COLO829 (cell line): ENCODE measurements at regions not wholly inside any gene's neighbourhood (a gene's known extent, or its start where the extent isn't known, plus 50 kb on each side); places are given as distances from the start of the nearest gene placed in this dataset.

ENCODE experiments used
- DNase-seq: peaks from one replicate; pipeline ENCODE4 v3.0.0; 2012; ENCODE audit warnings: low spot score

DNA sequence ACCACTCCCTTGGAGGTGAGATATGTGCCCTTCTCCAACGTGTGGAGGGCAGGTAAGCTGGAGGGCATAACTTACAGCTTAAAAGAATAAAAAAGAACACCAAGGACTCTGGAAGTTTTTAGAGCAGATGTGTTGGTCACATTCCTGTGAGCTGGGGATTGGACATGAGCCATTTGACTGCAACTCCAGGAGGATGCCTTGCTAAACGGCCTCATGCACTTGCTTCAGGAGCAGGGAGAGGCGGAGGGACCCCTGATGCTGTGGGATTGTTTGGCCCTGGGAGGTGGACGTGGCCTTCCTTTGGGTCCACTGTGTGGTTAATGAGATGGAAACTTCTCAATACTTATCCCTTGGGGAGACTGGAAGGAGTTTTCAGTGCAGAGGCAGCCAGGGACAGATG, 185.6 kb downstream of the RHOU start:
- DNase-seq: no peak

DNA sequence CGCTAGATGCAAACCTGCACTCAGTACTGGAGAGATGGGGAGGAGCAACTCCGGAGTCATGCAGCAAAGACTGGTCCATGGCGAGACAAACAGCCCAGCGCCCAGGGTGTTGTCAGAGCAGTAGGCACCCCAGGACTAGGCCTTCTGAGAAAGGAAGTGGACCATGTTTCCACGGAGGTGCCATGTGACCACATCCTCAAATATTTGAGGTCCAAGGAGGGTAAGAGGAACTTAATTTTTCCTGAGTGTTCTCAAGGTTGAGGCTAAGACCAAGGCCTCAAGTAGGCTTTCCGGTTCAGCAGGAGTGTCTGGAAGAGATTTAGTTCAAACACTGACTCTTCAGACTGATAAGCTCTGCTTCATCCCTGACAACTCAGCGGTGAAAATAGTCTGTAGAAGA, 186.2 kb downstream of the RHOU start:
- no peak for DNase-seq

DNA sequence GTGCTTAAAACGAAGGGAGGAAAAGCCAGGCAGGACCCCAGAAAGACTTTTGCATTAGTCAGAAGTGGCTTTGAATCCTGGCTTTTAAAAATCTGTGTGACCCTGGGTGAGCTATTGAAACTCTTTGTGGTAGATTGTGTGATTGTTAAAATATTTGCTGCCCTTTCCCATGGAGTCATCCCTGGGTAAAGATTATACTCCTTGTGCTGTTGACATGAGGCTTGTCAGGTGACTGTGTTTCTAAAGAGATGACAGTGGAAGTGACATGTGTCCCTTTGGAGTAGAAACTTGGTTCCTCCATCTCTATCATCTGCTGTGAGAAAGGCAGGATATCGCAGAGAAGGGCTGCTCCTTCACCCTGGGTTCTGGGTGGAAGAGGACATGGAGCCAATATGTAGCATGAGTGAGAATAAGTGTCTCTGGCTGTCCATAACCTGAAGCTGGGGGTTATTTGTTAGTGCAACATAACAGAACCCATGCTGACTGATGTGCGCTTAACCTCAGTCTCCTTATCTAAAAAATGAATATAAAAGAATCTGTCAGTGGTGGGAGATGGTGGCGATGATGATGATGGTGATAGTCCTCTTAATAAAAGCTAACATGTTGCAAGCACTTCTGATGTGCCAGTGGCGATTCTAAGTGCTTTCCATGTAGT, 187.6 kb downstream of the RHOU start:
- no peak for DNase-seq

DNA sequence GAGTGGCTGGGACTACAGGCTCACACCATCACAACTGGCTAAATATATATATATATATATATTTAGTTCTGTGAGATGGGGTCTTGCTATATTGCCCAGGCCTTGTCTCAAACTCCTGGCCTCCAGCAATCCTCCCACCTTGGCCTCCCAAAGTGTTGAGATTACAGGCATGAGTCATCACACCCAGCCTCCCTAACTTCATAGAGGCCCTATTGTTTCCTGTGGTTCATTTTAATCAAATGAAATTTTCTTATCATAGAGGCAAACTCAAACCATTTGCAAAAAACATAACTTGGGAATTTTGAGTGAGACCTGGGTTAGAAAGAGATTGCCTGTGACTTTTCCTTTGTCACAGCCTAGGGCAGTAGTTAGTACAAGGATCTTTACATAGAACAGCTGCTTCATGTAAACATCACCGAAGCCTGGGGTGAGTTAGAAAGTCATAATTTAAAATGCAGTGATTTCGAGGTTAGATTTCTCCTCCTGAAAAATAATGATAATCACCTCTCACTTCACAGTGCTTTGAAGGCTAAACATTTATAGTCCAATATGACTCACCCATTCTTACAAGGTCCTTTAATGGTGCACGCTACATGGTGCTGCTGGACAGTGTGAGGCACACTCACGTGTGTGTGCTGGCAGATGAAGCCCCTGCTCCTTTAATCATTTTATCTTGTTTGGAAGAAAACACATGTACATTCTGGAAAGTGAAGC, 188.9 kb downstream of the RHOU start:
- no peak for DNase-seq

DNA sequence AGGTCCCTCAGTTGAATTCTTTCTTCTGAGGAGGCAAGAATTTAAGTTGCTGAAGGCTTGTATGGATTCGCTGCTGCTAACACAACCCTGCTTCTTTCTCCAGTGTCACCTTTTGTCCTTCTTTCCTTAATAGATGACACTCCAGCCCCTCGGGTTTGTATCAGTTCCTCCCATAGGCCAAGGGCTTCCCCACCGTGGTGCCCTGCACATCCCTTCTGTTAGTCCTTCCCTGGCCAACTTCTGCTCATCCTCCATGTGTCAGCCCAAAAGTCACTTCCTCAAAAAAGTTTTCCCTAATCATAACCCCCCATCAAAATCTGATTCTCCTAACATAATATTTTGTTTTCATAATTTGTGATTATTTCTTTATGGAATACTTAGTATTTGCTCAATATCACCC, 190.4 kb downstream of the RHOU start:
- DNase-seq: no peak

DNA sequence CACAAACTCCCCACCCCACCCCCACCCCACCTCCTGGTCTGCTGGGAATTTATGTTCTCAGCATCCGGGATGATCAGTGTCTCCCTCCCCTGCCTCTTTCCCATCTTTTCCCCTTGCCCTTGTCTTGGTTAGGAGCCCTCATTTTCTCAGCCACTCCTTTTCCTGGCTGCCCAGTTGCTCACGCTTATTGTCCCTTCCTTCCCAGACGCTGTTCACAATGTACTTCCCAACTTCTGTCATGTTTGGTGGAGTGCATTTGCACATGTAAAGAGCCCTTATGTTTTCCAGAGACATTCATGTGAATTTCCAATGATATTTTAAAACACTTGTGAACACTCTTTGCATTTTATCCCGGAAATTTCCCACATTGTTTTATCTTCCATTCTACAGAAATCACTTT, 192.1 kb downstream of the RHOU start:
- DNase-seq: no peak

DNA sequence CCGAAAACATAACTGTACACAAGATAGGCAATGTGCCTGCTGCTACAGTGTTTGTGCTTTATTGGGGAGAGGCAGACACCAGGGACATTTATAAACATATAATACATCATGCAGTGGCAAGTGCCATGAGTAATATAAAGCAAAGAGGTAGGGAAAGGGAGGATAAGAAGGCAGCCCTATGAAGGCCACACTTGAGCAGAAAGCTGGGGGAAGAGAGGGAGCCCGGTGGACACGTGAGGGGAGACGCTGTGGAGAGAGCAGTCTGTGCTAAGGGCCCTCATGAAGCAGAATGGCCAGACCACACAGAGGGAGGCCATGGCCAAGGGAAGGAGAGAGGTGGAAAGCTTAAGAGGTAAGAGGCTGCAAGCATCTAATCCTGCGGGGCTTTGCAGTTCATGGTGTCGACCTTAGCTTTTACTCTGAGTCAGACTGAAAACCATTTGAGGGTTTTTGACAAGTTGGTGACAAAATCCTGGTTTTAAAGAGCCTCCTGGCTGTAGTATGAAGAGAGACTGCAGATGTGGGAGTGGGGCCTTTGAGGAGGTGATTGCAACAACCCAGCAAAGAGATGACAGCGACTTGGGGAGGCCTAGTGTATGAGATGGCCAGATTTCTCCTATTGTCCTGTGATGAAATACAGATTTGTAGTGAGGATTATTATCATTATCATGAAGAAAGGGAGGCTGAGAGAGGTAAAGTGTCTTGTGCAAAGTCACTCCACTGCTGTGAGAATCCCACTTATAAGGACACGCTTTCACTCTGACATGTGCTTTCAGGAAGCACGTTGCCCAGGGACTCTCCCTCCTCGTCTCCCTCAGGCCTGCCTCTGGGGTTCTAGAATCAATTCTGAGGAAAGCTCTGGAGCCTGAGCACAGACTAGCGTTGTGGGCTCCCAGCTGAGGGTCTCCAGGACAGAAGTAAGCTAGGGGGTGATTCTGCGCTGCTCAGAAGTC, 192.9 kb downstream of the RHOU start:
- DNase-seq: no peak

DNA sequence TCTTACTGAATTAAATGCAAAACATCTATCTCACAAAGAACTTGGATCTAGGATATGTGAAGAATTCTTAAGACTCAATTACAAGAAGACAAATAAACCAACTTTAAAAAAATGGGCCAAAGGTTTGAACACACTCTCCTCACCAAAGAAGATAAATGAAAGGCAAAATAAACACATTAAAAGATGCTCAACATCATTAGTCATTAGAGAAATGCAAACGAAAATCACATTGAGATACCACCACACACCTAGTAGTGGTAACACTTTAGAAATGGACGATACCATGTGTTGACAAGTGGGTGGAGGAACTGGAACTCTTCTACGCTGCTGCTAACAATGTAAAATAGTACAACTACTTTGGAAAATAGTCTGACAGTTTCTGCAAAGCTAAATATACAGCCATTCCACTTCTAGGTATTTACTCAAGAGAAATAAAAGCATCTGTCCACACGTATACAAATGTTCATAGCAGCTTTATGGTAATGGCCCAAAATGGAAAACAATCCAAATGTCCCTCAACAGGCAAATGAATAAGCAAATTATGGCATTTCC, 194.3 kb downstream of the RHOU start:
- no peak for DNase-seq

DNA sequence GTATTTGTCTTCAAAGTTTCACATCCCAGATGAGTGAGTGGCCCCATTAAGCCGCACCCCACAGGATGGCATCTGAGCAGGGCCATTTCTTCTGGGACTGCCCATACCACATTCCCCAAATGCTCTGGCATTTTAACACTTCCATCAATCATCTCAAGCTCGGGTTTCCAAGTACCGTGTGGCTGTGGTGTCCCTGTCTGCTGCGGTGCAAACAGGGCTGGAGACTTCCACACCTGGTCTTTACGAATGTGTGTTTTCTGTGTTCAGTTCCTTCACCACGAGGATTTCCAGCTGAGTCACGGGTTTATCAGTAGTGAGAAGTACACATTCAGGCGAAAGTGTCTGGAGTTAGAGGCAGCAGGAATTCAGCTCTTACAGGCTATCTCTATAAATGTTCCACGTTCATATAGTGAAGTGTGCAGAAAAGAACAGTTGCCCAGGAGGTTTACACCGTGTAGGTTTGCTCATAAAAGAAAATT, 195.2 kb downstream of the RHOU start:
- no peak for DNase-seq

DNA sequence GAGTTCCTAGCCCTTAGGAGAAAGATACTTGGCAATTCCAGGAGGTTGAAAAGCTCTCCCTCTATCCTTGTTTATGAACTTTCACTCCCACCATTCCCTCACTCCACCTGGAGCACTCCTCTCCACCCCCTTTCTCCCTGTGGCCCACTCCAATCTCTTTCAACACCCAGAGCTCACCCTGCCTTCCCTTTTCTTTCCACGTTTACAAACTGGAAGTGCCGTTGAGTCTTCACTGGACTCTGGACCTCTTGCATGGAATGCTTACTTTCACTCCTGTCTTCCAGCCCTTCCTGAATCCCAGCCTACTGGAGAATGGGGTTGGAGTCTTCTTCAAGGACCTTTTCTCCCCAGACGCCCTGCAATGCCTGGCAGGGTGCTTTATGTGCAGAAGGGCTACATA, 198.5 kb downstream of the RHOU start:
- DNase-seq: no peak

DNA sequence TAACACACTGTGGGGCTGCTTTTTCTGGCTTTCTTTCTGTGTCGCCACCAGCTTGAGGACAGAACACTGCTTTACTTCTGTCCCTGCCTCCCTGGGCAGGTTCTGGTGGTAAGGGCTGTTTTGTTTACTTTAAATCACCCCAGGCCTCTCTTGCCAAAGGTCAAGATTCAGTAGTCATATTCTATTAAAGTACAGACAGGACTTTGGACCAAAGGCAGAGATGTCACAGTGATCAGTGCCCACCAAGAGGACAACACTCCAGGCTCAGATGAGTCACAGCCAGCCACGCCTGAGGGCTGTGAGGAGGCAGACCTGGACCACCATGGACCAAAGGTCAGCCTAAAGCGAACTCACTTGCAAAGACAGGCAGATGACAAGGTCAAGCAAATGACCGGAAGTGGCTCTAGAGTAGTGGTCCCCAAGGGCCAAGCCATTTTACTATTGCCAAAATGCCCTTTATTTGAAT, 200.0 kb downstream of the RHOU start:
- DNase-seq: no peak

DNA sequence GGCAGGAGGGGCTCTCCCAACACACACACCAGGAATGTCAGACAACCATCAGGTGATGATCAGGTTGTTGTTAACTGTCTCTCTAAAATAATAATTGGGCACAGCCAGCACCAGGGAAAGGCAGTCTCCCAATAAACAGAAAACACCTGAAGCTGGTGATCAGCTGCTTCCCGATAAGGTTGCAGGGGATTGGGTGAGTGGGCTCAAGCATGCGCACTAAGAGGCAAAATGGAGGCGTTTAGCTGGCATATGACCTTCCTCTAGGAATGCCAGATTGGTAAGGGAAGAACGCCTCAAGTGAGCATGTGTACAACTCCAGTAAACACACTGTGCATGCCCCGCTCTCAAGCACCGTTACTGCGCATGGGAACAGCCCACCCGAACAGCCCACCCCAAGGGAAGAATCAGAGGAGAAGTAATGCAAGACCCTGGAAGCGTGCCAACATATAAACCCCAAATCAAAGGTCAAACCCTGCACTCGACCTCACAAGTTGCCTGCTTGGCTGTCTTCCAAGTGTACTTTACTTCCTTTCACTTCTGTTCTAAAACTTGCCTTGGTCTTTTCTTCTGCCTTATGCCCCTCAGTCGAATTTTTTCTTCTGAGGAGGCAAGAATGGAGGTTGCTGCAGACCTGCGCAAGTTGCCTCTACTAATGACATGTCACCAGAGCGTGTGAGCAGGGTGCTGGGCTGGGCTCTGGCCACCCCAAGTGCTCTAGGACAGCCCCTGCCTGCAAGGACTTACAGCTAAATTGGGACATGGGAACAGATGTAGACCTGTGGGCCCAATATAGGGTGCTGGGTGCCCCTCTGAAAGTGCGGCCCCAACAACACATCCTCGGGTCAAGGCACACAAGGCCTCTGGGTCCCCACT, 200.8 kb downstream of the RHOU start:
- DNase-seq: no peak

DNA sequence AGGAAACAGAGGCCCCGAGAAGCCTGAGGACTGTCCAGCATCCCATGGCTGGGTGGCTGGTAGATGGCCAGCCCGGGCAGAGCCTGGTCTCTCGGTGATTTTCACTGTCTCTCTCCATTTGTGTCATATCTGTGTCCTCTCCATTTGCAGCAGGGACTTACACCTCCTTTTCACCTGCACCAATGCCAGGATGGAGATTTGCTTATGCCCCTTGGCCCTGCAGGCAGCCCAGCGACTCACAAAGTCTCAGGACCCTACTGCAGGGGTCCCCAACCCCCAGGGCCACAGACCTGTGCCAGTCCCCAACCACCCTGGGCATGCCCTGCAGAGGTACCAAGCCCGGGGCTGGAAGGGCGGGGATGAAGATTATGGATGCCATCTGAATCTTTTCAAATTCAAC, 201.6 kb downstream of the RHOU start:
- no peak for DNase-seq

DNA sequence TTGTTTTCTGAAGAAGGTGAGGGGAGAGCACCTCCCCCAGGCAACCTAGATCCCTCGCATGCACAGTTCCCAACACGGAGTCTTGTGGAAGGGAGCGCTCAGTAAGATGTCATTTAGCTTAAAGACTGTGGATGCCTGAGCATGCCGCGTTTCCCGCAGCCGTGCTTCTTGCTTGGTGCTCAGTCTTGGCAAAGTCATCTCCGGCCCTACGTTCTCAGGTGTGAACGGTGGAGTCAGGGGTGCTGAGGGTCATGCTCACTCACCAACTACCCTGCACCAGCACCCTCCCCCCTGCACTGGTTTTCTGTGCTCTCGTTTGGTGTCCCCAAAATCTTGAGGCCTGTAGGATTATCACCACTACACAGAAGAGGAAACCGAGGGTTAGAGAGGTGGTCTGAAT, 202.1 kb downstream of the RHOU start:
- DNase-seq: no peak

DNA sequence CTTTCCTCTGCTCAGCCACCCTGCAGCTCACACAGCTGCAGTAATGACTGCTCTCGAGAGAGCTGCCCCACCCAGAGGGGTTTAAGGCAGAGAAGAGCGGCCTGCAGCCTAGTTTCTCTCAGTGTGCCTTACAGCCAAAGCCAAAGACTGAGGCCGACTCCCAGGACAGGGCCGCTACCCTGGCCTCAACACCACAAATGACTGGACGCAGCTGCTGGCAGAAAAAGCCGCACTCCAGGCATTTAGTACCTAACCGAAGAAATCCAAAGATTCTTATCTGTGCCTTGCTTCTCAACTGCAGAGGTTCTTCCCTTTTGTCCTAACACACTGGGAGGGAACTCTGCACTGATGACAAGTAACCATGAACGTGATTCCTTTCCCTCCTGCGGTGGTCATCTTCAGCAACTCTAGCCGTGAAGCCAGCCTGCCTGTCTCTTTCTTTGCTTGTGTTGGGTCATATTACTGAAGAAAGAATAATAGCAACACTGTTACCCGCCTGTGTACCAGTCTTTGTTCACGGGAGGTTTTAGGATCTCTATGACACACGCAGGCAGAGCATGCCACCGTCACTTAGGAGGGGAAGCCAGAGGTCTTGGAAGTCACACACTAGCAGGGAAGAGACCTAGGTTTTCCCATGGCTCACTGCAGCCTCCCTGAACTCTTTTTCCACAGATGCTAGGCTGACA, 202.7 kb downstream of the RHOU start:
- no peak for DNase-seq

DNA sequence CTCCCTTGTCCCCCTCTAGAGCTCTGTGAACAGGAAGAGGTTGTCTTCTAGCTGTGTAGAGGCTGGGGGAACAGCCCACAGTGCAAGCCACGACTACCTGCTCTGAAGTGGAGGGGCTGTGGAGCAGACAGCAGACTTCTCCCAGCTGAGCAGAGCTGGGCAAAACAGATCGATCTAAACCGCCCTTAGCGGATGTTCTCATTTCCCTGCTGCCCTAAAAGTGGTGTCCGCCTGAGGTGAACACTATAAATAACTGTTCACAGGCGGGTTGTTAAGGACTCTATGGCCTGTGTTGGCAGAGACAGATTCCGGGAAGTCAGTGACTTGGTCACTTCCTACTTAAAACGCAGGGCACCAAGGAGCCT, 203.2 kb downstream of the RHOU start:
- DNase-seq: no peak

DNA sequence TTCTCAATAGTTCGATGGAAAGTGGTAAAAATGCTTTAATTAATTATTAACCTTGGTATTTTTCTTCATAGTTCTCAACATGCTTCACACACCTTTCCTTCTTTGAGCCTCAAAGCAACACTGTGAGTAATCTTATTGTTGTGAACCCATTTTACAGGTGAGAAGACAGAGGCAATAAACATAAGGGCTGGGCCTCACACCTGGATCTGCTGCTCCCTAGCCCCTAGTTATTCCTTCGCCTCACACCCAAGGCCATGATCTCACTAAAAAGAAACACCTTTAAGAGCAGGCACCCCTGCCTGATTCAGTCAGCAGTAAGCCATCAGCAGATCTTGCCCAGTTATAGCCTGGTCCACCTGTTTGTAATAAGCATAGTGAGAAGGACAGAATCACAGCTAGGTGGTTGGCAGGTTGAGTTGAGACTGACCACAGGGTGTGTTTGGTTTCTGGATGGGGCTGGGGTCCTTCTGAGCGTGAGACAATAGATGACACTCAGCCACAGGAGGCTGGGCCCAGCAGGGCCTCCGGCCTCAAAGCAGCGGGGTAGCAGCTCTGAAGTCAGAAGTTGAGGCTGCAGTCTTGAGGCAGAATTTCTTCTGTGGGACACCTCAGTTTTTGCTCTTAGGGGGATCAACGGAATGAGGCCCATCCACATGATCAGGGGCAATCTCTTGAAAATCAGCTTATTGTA, 203.9 kb downstream of the RHOU start:
- no peak for DNase-seq

DNA sequence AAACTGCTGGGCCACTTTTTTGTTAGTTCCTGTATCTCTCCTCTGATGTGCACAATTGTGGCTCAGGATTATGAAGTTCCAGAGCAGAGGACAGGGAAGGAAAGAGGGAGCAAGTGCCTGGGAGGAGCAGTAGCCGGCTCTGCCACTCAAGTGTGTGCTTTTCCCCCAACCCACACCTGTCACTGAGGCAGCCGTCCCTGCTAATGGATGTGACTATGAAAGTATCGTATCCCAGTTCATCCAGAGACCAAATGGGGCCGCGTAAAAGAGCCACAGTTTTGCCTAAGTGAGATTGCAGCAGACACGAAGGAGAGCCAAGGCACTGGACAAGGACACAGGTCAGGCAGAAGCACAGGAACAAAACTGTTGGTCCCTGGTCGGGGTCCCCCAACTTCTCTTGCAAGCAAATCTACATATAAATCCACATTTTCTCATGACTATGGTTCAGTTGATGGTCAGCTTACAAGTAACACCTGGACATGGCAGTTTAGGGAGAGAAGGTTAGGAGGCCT, 204.7 kb downstream of the RHOU start:
- DNase-seq: no peak

DNA sequence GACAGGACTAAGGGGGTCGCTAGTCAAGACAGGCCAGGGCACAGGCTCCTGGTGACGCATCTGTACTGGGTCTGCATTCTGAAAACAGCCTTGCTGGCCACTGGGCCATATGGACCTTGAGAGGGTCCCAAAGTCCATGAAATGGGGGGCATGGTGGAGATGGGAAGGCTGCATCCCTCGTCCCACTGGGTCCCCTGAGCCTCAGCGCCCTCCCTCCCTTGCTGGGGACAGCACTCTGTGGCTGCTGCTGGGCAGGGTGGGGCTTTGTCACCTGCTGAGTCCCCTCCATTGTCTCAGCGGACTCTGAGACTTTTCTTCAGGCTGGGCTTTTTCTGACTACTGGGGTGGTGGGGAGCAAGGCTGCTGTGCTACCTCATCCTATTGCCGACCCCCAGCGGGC, 205.2 kb downstream of the RHOU start:
- DNase-seq: no peak

DNA sequence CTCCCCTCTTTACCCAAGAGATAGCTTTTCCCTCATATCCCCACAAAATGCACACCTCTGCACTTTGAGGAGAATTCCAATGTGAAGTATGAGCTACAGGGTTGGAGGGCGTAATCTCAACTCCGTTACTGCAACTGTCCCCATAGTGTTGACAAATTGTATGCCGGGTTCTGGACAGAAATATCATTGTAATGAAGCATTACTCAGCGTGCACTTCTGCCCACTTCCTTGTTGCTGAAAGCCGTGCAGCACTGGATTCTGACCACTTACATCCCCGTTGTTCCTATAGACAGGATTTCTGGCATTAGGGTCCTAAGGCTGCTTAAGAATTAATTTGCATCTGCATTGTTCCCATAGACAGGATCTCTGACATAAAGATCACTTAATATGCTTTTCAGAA, 205.6 kb downstream of the RHOU start:
- no peak for DNase-seq
